ENCODE measurements at regions not wholly inside any gene's neighbourhood (a gene's known extent, or its start where the extent isn't known, plus 50 kb on each side); places are given as distances from the start of the nearest gene placed in this dataset.
A peak's percentile ranks its signal among the peaks of the same experiment; 100 is the strongest.

GRCh38 chr5:175365866-175366265 is 78.1 kb downstream of the DRD1 start:
- H3K27me3 ChIP-seq (replicated peaks): no peaks in the 10 kb centered on the region
- H3K9me3 ChIP-seq (replicated peaks): no peaks in the 10 kb centered on the region

GRCh38 chr5:175363300-175363699 is 80.7 kb downstream of the DRD1 start:
- Histone ChIP-seq H3K27me3 (replicated peaks) (no peaks in the 10 kb centered on the region), H3K4me1 (replicated peaks) (no peaks in the 10 kb centered on the region), H3K9me3 (replicated peaks) (no peaks in the 10 kb centered on the region), H3K4me3 (no peak overlapping the region), H3K36me3 (0 out of 2 replicates have a peak, but pooled peaks cover 3% of the 10 kb centered on the region), H3K27ac (no peak overlapping the region)
- no peak for DNase-seq (ENCODE audit: low read depth in 1 of 2, low spot score in 2 of 2)

More at GRCh38 chr5:175365866-175366265, 78.1 kb downstream of the DRD1 start:
- Histone ChIP-seq H3K4me3 (no peak overlapping the region), H3K27ac (no peak overlapping the region), H3K4me1 (replicated peaks) (no peaks in the 10 kb centered on the region), H3K36me3 (no peaks in the 10 kb centered on the region)
- DNase-seq (ENCODE audit: low read depth in 1 of 2, low spot score in 2 of 2): no peak

GRCh38 chr5:175357995-175358394 is 86.0 kb downstream of the DRD1 start:
- no peak overlapping the region for H3K27ac ChIP-seq
- no peak overlapping the region for H3K4me3 ChIP-seq
- no peaks in the 10 kb centered on the region for H3K9me3 ChIP-seq (replicated peaks)
- no peak for DNase-seq (ENCODE audit: low read depth in 1 of 2, low spot score in 2 of 2)
- 0 out of 2 replicates have a peak, but pooled peaks cover 3% of the 10 kb centered on the region for H3K36me3 ChIP-seq
- 0 out of 2 replicates have a peak, but pooled peaks cover 5% of the 10 kb centered on the region for H3K4me1 ChIP-seq (replicated peaks)
- H3K27me3 ChIP-seq (replicated peaks): no peaks in the 10 kb centered on the region

- Histone ChIP-seq H3K4me1 (replicated peaks) (0 out of 2 replicates have a peak, but pooled peaks cover 5% of the 10 kb centered on the region), H3K9me3 (replicated peaks) (no peaks in the 10 kb centered on the region), H3K27ac (no peak overlapping the region), H3K36me3 (0 out of 2 replicates have a peak, but pooled peaks cover 3% of the 10 kb centered on the region), H3K4me3 (no peak overlapping the region), H3K27me3 (replicated peaks) (no peaks in the 10 kb centered on the region)
- DNase-seq (ENCODE audit: low read depth in 1 of 2, low spot score in 2 of 2): peak in 1 of 2 experiments; percentile 40
Measured at GRCh38 chr5:175356428-175356827, 87.6 kb downstream of the DRD1 start.

- H3K4me1 ChIP-seq (replicated peaks): 0 out of 2 replicates have a peak, but pooled peaks cover 5% of the 10 kb centered on the region
- H3K27ac ChIP-seq: no peak overlapping the region
- DNase-seq (ENCODE audit: low read depth in 1 of 2, low spot score in 2 of 2): peak in 1 of 2 experiments; percentile 17
- no peaks in the 10 kb centered on the region for H3K27me3 ChIP-seq (replicated peaks)
- H3K36me3 ChIP-seq: no peaks in the 10 kb centered on the region
- no peaks in the 10 kb centered on the region for H3K9me3 ChIP-seq (replicated peaks)
- no peak overlapping the region for H3K4me3 ChIP-seq
Measured at GRCh38 chr5:175354964-175355363, 89.0 kb downstream of the DRD1 start.

- no peak overlapping the region for H3K27ac ChIP-seq
- DNase-seq (ENCODE audit: low read depth in 1 of 2, low spot score in 2 of 2): peak in 1 of 2 experiments; percentile 26
- H3K4me3 ChIP-seq: no peak overlapping the region
- no peaks in the 10 kb centered on the region for H3K27me3 ChIP-seq (replicated peaks)
- H3K9me3 ChIP-seq (replicated peaks): no peaks in the 10 kb centered on the region
- H3K36me3 ChIP-seq: no peaks in the 10 kb centered on the region
- peaks cover 9% of the 10 kb centered on the region; the same call in 1 of the 2 replicates for H3K4me1 ChIP-seq (replicated peaks)
Measured at GRCh38 chr5:175353926-175354325, 90.1 kb downstream of the DRD1 start.

- Histone ChIP-seq H3K9me3 (replicated peaks) (no peaks in the 10 kb centered on the region), H3K27ac (no peak overlapping the region), H3K4me3 (no peak overlapping the region), H3K27me3 (replicated peaks) (no peaks in the 10 kb centered on the region), H3K36me3 (no peaks in the 10 kb centered on the region), H3K4me1 (replicated peaks) (peaks cover 19% of the 10 kb centered on the region)
- DNase-seq (ENCODE audit: low read depth in 1 of 2, low spot score in 2 of 2): peak in 1 of 2 experiments; percentile 34
Measured at GRCh38 chr5:175351897-175352590, 91.9 kb downstream of the DRD1 start.

- Histone ChIP-seq H3K9me3 (replicated peaks) (no peaks in the 10 kb centered on the region), H3K27ac (no peak overlapping the region), H3K36me3 (no peaks in the 10 kb centered on the region), H3K4me1 (replicated peaks) (peaks cover 25% of the 10 kb centered on the region), H3K4me3 (no peak overlapping the region), H3K27me3 (replicated peaks) (no peaks in the 10 kb centered on the region)
- DNase-seq (ENCODE audit: low read depth in 1 of 2, low spot score in 2 of 2): peak in 1 of 2 experiments; percentile 36
Measured at GRCh38 chr5:175351126-175351525, 92.9 kb downstream of the DRD1 start.

- H3K9me3 ChIP-seq (replicated peaks): no peaks in the 10 kb centered on the region
- peaks cover 53% of the 10 kb centered on the region for H3K4me1 ChIP-seq (replicated peaks)
- no peaks in the 10 kb centered on the region for H3K36me3 ChIP-seq
- peak in 1 of 2 experiments; percentile 45 for DNase-seq (ENCODE audit: low read depth in 1 of 2, low spot score in 2 of 2)
- H3K4me3 ChIP-seq: peak overlapping the region; percentile 25
- no peaks in the 10 kb centered on the region for H3K27me3 ChIP-seq (replicated peaks)
- H3K27ac ChIP-seq: peak overlapping the region; percentile 71
Measured at GRCh38 chr5:175347931-175348330, 96.1 kb downstream of the DRD1 start.

- DNase-seq (ENCODE audit: low read depth in 1 of 2, low spot score in 2 of 2): peak; percentile 97 to 99
- Histone ChIP-seq H3K27ac (peak overlapping the region; percentile 71), H3K36me3 (no peaks in the 10 kb centered on the region), H3K27me3 (replicated peaks) (no peaks in the 10 kb centered on the region), H3K9me3 (replicated peaks) (no peaks in the 10 kb centered on the region), H3K4me1 (replicated peaks) (peaks cover 53% of the 10 kb centered on the region), H3K4me3 (peak overlapping the region; percentile 25)
Measured at GRCh38 chr5:175347027-175347426, 97.0 kb downstream of the DRD1 start.

- Histone ChIP-seq H3K27ac (peak overlapping the region; percentile 42), H3K9me3 (replicated peaks) (no peaks in the 10 kb centered on the region), H3K4me3 (no peak overlapping the region), H3K4me1 (replicated peaks) (peaks cover 53% of the 10 kb centered on the region), H3K36me3 (no peaks in the 10 kb centered on the region), H3K27me3 (replicated peaks) (no peaks in the 10 kb centered on the region)
- peak; percentile 92 to 97 for DNase-seq (ENCODE audit: low read depth in 1 of 2, low spot score in 2 of 2)
Measured at GRCh38 chr5:175344331-175345195, 99.4 kb downstream of the DRD1 start.

- no peak for DNase-seq (ENCODE audit: low read depth in 1 of 2, low spot score in 2 of 2)
- H3K27me3 ChIP-seq (replicated peaks): no peaks in the 10 kb centered on the region
Measured at GRCh38 chr5:175343308-175343707, 100.7 kb downstream of the DRD1 start.

GRCh38 chr5:175340180-175340579 is 103.8 kb downstream of the DRD1 start:
- Histone ChIP-seq H3K36me3 (no peaks in the 10 kb centered on the region), H3K4me3 (no peak overlapping the region), H3K4me1 (replicated peaks) (peaks cover 25% of the 10 kb centered on the region), H3K27ac (no peak overlapping the region), H3K9me3 (replicated peaks) (no peaks in the 10 kb centered on the region), H3K27me3 (replicated peaks) (no peaks in the 10 kb centered on the region)
- DNase-seq (ENCODE audit: low read depth in 1 of 2, low spot score in 2 of 2): no peak

More at GRCh38 chr5:175343308-175343707, 100.7 kb downstream of the DRD1 start:
- H3K36me3 ChIP-seq: no peaks in the 10 kb centered on the region
- H3K4me3 ChIP-seq: no peak overlapping the region
- H3K9me3 ChIP-seq (replicated peaks): no peaks in the 10 kb centered on the region
- H3K4me1 ChIP-seq (replicated peaks): peaks cover 43% of the 10 kb centered on the region
- H3K27ac ChIP-seq: no peak overlapping the region

GRCh38 chr5:175337680-175338079 is 106.3 kb downstream of the DRD1 start:
- Histone ChIP-seq H3K9me3 (replicated peaks) (no peaks in the 10 kb centered on the region), H3K27ac (no peak overlapping the region), H3K4me3 (no peak overlapping the region), H3K4me1 (replicated peaks) (peaks cover 4% of the 10 kb centered on the region; the same call in 1 of the 2 replicates), H3K36me3 (no peaks in the 10 kb centered on the region), H3K27me3 (replicated peaks) (no peaks in the 10 kb centered on the region)
- no peak for DNase-seq (ENCODE audit: low read depth in 1 of 2, low spot score in 2 of 2)
